ENCODE measurements at regions not wholly inside any gene's neighbourhood (a gene's known extent, or its start where the extent isn't known, plus 50 kb on each side); places are given as distances from the start of the nearest gene placed in this dataset.

- TF ChIP-seq, protein P1, sequence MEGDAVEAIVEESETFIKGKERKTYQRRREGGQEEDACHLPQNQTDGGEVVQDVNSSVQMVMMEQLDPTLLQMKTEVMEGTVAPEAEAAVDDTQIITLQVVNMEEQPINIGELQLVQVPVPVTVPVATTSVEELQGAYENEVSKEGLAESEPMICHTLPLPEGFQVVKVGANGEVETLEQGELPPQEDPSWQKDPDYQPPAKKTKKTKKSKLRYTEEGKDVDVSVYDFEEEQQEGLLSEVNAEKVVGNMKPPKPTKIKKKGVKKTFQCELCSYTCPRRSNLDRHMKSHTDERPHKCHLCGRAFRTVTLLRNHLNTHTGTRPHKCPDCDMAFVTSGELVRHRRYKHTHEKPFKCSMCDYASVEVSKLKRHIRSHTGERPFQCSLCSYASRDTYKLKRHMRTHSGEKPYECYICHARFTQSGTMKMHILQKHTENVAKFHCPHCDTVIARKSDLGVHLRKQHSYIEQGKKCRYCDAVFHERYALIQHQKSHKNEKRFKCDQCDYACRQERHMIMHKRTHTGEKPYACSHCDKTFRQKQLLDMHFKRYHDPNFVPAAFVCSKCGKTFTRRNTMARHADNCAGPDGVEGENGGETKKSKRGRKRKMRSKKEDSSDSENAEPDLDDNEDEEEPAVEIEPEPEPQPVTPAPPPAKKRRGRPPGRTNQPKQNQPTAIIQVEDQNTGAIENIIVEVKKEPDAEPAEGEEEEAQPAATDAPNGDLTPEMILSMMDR (IDR thresholded peaks at IDR 0.05): no peak
- TF ChIP-seq POLR2A (IDR thresholded peaks at IDR 0.05): no peak
Measured at GRCh38 chr6:128586095-128586494, 65.7 kb upstream of the PTPRK start.
